GM12891 (cell line): ENCODE measurements at regions not wholly inside any gene's neighbourhood (a gene's known extent, or its start where the extent isn't known, plus 50 kb on each side); places are given as distances from the start of the nearest gene placed in this dataset.

Experiments
- PAX5 ChIP-seq: IDR thresholded peaks from 2 replicates; pipeline ENCODE4 v1.6.1; 2011; ENCODE audit warnings: low read length, moderate library complexity, mild to moderate bottlenecking; ENCODE audit not compliant: insufficient read depth, severe bottlenecking
- POLR2A ChIP-seq: IDR thresholded peaks from 2 replicates; pipeline ENCODE4 v1.6.1; 2011; ENCODE audit warnings: low read depth, low read length, control low read depth
- POLR2AphosphoS5 ChIP-seq: IDR thresholded peaks from 2 replicates; pipeline ENCODE4 v1.6.1; 2011; ENCODE audit warnings: low read depth, low read length, control low read depth
- SPI1 ChIP-seq: IDR thresholded peaks from 2 replicates; pipeline ENCODE4 v1.6.1; 2011; ENCODE audit warnings: low read depth, low read length, control low read depth
- TAF1 ChIP-seq: IDR thresholded peaks from 2 replicates; pipeline ENCODE4 v1.6.1; 2011; ENCODE audit warnings: low read depth, low read length, control low read depth

- no peak for TF ChIP-seq POLR2A
- no peak for TF ChIP-seq SPI1
- no peak for TF ChIP-seq POLR2AphosphoS5
- TF ChIP-seq PAX5: no peak
- no peak for TF ChIP-seq TAF1
Observed at GRCh38 chr5:104199771-104200170, 637.2 kb upstream of the NUDT12 start.
